Brain microvascular endothelial cell (primary cell): ENCODE measurements at regions not wholly inside any gene's neighbourhood (a gene's known extent, or its start where the extent isn't known, plus 50 kb on each side); places are given as distances from the start of the nearest gene placed in this dataset.

ENCODE experiments used
- DNase-seq: peaks from one replicate; pipeline ENCODE4 v3.0.0-alpha.2; 2020
- H3K27ac ChIP-seq: fragments of 250-450 bp; sonication (Bioruptor Pico); 2 replicates; pipeline ENCODE4 v1.5.1; 2020; ENCODE audit warnings: mild to moderate bottlenecking, moderate library complexity
- H3K27me3 ChIP-seq: fragments of 250-450 bp; sonication (Bioruptor Pico); replicated peaks from 2 replicates; pipeline ENCODE4 v1.5.1; 2020; ENCODE audit warnings: mild to moderate bottlenecking
- H3K36me3 ChIP-seq: fragments of 250-450 bp; sonication (Bioruptor Pico); replicated peaks from 2 replicates; pipeline ENCODE4 v1.5.1; 2020; ENCODE audit warnings: mild to moderate bottlenecking
- H3K4me3 ChIP-seq: 2 replicates; pipeline ENCODE4 v1.5.1; 2011; ENCODE audit warnings: low read depth, mild to moderate bottlenecking, control low read depth, low read length, moderate library complexity
- CTCF ChIP-seq: IDR thresholded peaks from 2 replicates; pipeline ENCODE4 v1.5.1; 2011; ENCODE audit warnings: low read depth, mild to moderate bottlenecking, moderate library complexity, low read length, control low read depth, inconsistent platforms; ENCODE audit errors: missing control alignments
- in situ Hi-C: cut with HindIII; loops from 2 replicates; pipeline ENCODE4 v1.10.0; 2017; ENCODE audit warnings: low sequenced_read_pairs, low pct_ligation_motif_present

- DNase-seq: no peak
- Histone ChIP-seq H3K36me3 (no peaks in the 10 kb centered on the region), H3K4me3 (no peak overlapping the region), H3K27me3 (no peaks in the 10 kb centered on the region), H3K27ac (no peak overlapping the region)
- in situ Hi-C loops: no loop called here
- no peak for TF ChIP-seq CTCF
Measured at GRCh38 chr6:105817961-105818360, 268.2 kb upstream of the PRDM1 start.

- H3K27ac ChIP-seq: no peak overlapping the region
- H3K4me3 ChIP-seq: no peak overlapping the region
- no peak for DNase-seq
- in situ Hi-C loops: no loop called here
- no peaks in the 10 kb centered on the region for H3K27me3 ChIP-seq
- TF ChIP-seq CTCF: no peak
- H3K36me3 ChIP-seq: no peaks in the 10 kb centered on the region
Measured at GRCh38 chr6:105817370-105817769, 268.8 kb upstream of the PRDM1 start.

- Histone ChIP-seq H3K4me3 (no peak overlapping the region), H3K27ac (no peak overlapping the region), H3K36me3 (no peaks in the 10 kb centered on the region), H3K27me3 (no peaks in the 10 kb centered on the region)
- no peak for DNase-seq
- no peak for TF ChIP-seq CTCF
- in situ Hi-C loops: no loop called here
Measured at GRCh38 chr6:105816847-105817246, 269.3 kb upstream of the PRDM1 start.

GRCh38 chr6:105815661-105816555, 270.2 kb upstream of the PRDM1 start:
- Histone ChIP-seq H3K27me3 (no peaks in the 10 kb centered on the region), H3K36me3 (no peaks in the 10 kb centered on the region), H3K27ac (no peak overlapping the region), H3K4me3 (no peak overlapping the region)
- no peak for DNase-seq
- TF ChIP-seq CTCF: no peak
- in situ Hi-C loops: no loop called here

GRCh38 chr6:105814745-105815536, 271.2 kb upstream of the PRDM1 start:
- Histone ChIP-seq H3K4me3 (no peak overlapping the region), H3K27ac (no peak overlapping the region), H3K27me3 (no peaks in the 10 kb centered on the region), H3K36me3 (no peaks in the 10 kb centered on the region)
- no peak for TF ChIP-seq CTCF
- in situ Hi-C loops: no loop called here
- DNase-seq: no peak
